ENCODE measurements at regions not wholly inside any gene's neighbourhood (a gene's known extent, or its start where the extent isn't known, plus 50 kb on each side); places are given as distances from the start of the nearest gene placed in this dataset.

DNA sequence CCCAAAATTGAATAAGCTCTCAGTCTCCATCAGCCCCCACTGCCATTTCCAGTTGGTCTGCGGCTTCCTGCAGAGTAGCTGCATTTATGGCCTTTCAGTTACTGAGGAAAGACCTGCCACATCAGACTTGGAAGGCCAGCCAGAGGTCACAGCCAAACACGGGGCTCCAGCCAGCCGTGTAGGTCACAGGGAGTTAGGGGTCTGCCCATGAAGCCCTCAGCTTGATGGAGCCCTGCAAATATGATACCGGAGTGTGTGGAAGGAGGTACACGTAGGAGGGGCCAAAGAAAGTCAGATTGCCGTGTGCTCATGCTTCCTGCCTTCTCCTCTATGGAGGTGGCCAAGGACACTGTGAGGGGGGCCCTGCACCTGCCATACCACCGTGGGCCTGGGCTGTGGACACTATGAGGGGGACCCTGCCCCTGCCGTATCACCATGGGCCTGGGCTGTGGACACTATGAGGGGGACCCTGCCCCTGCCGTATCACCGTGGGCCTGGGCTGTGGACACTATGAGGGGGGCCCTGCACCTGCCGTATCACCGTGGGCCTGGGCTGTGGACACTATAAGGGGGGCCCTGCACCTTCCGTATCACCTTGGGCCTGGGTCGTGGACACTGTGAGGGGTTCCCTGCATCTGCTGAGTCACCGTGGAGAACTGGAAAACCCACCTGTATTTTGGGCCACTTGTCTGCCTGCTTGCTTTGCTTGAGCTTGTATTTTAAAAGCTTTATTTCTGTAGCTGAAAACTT, 335.7 kb upstream of the SHH start:
- no peak for FAIRE-seq

DNA sequence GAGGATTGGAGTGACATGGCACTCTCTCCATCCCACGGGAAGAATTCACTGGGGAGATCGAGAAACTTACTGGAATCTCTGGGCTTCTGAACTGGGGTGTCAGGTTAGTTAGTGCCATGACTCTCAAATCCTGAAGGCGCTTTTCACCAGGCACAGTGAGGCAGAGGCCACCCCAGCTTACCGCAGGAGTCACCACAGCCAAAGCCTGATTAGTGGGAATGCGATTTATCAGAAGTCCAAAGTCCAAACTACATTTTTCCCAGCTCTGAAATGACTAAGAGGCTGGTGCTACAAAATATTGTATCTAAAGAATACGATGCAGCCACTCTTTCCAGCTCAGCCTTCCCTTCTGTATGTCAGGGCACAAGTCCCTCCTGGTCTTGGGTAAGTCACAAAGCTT, 334.8 kb upstream of the SHH start:
- no peak for DNase-seq (ENCODE audit: extremely low spot score, insufficient read length, low read depth)
- FAIRE-seq: no peak

More for the DNA sequence above, 335.7 kb upstream of the SHH start:
- DNase-seq (ENCODE audit: extremely low spot score, insufficient read length, low read depth): no peak

DNA sequence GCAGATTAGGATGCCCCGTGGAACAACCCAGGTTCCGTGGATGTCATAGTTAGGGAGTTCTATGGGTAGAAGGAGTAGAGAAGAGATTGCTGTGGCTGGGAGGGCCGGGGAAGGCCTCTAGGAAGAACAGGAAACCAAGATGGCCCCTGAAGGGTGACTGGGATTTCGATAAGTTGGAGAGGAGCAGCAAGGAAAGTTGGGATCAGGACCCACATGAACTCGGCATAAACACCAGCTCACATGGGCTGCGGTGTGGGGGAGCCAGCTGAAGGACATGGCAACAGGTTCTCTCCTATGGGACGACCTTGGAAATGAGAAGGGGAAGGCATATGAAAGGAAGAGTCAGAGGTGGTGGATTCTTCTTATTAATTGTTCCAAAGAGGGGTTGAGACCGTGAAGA, 333.7 kb upstream of the SHH start:
- FAIRE-seq (no peak), DNase-seq (ENCODE audit: extremely low spot score, insufficient read length, low read depth) (no peak)

DNA sequence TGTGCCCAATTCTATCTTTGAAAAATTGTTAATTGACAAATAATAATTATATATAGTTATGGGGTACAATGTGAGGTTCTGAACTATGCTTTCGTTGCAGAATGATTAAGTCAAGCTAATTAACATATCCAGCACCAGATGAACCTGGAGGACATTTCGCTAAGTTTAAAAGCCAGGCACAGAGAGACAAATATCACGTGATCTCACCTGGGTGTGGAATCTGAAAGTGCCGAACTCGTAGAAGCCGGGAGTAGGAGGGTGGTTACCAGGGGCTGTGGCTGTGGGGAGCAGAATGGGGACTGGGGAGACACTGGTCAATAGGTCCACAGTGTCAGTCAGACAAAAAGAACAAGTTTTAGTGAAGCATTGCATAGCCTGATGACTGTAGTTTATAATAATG, 332.9 kb upstream of the SHH start:
- FAIRE-seq (no peak), DNase-seq (ENCODE audit: extremely low spot score, insufficient read length, low read depth) (no peak)

DNA sequence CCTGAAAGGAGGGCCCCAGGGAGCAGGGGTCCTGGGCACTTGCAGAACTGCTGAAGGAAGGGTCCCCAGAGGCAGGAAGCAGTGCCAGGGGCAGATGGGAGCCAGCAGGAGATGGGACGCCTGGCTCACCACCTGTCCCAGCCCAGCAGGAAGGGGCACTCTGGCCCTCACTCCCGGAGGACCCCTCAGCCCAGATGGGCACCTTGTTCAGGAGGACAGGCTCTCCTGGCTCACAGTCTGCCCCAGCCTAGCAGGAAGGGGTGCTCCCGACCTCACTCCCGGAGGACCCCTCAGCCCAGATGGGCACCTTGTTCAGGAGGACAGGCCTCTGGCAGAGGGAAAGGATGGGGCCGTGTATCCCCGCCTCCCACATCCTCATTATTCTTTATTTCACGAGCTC, 331.4 kb upstream of the SHH start:
- FAIRE-seq (no peak), DNase-seq (ENCODE audit: extremely low spot score, insufficient read length, low read depth) (no peak)

DNA sequence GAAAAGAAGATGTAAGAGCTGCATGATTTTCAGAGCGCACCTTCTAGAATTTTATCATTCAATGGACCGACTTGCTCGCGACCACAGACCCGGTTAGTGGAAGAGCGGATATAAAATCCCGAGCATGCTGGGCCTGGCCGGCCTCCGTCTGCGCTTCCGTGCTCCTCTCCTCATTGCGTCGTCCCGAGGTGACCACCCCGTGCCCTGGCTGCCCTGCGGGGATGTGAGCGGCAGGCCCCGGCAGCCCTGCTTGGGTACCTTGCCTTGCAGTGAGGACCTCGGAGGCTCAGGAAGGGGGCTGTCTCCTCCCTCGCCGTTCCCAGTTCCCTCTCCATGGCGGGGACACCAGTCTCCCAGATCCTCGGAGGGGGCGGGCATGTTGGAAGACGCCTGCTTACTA, 330.9 kb upstream of the SHH start:
- DNase-seq (ENCODE audit: extremely low spot score, insufficient read length, low read depth) (no peak), FAIRE-seq (no peak)

DNA sequence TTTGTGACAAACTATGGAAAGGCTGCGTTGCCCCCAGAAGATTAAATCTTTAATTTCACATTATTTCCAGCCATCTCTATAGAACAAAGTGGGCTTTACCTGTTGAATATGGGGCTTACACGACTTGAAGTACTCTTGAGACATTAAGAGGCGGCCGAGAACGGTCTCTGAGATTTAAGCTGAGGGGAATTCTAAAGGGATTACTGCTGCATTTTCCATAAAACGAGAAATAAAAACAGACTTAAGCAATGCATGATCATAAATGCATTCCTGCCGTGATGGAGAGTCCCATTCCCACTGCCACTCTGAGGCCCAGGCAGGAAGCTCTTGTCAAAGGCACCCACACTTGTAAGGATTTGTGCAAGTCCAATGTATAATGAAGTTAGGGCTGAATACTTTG, 329.7 kb upstream of the SHH start:
- DNase-seq (ENCODE audit: extremely low spot score, insufficient read length, low read depth) (no peak), FAIRE-seq (no peak)

DNA sequence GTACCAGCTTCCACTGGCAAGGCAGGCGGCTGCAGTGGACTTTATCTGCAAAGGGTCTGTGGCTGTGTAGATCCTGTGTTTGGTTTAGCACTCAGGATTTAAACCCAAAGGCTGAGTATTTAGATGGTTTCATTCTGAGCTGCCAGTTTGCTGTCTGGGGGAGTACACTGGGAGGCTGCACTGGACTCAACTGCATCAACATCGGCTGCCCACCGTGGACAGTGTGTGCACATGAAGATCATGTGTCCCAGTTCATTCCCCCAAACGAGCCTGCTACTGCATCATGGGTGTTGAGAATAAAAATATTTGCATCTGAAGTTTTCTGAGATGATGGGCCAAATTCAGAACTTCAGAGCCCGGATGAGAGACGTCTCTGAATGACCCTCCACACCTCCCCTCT, 328.6 kb upstream of the SHH start:
- DNase-seq (ENCODE audit: extremely low spot score, insufficient read length, low read depth): no peak
- FAIRE-seq: no peak

DNA sequence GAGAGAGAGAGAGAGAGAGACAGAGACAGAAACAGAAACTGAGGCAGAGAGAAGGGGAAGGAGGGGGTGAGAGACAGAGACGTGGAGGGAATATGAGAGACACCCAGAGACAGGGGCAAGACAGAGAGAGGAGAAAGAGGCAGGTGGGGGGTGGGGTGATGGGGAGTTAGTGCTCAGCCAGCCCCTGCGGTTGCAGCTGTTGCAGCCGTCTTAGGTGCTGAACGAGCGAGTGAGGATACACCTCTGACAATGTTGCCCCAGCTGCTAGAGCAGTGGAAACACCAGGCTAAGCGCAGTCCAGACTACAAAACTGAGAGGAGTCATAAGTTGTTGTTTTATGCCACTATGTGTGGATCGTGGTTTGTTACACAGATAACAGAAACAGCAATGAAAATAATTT, 328.2 kb upstream of the SHH start:
- DNase-seq (ENCODE audit: extremely low spot score, insufficient read length, low read depth) (no peak), FAIRE-seq (no peak)

DNA sequence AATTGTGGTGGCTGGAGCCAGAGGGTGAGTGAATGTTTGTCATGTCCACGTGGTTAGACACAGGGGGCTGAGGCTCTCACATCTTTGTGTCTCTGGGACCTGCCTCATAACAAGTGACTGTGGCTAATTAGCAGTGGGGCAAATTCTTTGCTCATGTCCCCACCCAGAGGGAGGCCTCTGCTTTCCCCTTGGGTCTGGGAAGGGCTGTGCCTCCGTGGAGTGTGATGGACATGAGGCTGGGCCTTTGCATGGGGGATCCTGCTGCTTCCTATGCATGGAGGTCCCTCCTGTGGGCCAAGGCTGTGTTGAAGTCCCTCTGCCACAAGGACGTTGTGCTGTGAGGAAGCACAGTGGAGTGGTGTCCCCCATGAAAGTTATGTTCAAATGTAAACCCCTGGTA, 327.4 kb upstream of the SHH start:
- DNase-seq (ENCODE audit: extremely low spot score, insufficient read length, low read depth): no peak
- no peak for FAIRE-seq

DNA sequence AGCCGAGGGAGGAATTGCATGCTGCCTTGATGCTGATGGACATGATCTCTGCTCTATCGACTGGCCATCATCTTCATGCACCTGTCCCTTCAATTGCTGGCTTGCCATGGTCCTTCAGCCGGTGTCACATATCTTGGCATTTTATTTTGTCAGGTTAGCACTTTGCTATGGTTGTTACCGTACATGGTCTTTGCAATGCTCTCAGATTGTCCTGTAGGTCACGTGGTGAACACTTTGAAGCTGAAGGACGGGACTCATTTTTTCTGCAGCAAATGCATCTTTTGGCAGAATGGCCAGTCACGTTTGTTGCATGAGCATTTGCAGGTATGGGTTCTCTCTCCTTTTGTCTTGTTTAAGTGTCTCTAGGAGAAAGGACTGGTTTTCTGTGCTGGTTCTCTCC, 326.8 kb upstream of the SHH start:
- no peak for DNase-seq (ENCODE audit: extremely low spot score, insufficient read length, low read depth)

DNA sequence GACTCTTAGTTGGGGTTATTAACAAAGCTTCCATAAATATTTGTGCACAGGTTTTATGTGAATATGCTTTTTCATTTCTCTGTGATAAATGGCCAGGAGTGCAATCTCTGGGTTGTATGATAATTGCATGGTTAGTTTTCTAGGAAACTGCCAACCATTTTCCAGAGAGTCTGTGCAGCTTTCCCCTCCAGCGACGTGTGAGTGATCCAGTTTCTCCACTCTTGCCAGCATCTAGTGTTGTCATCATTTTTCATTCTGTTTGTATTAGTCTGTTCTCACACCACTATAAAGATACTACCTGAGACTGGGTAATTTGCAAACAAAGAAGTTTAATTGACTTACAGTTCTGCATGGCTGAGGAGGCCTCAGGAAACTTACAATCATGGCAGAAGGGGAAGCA, 319.6 kb upstream of the SHH start:
- FAIRE-seq (no peak), DNase-seq (ENCODE audit: extremely low spot score, insufficient read length, low read depth) (no peak)

More for the DNA sequence above, 326.8 kb upstream of the SHH start:
- FAIRE-seq: no peak

DNA sequence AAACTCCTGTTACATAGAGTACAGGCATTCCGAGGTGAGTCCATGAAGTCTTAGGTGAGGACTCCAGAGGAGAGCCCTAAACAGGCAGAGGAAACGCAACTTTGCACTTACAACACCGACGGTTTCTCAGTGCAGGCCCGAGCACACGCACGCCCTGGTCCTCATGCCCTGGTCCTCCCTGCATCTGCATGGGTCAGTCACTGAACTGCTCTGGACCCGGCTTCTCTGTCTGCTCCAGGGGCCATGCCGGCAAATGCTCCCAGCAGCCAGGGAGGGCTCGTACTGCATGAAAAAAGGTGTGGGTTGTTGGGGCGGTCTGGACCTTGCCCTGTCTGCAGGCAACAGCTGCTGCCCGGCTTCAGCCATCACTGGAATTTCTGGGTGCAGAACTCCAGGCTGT, 317.3 kb upstream of the SHH start:
- FAIRE-seq: no peak

DNA sequence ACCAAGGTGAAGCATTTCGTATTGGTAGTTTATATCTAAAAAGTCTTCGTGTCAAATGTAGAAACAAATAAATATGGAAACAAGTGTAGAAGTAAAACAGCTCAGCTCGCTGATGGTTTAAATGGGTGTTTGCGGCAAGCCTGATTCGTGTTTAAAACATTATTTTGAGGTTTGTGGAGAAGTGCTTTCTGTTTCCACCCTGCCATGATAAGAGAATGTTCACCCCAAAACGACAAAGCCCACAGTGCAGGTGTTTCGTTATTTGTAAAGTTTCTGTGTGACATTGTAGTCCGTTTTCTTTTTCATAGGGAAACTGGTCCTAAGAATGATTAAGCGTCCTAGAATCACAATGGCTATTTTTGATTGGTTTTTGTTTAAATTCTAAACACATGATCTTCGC, 316.2 kb upstream of the SHH start:
- FAIRE-seq (no peak), DNase-seq (ENCODE audit: extremely low spot score, insufficient read length, low read depth) (no peak)

More for the DNA sequence above, 317.3 kb upstream of the SHH start:
- DNase-seq (ENCODE audit: extremely low spot score, insufficient read length, low read depth): no peak

DNA sequence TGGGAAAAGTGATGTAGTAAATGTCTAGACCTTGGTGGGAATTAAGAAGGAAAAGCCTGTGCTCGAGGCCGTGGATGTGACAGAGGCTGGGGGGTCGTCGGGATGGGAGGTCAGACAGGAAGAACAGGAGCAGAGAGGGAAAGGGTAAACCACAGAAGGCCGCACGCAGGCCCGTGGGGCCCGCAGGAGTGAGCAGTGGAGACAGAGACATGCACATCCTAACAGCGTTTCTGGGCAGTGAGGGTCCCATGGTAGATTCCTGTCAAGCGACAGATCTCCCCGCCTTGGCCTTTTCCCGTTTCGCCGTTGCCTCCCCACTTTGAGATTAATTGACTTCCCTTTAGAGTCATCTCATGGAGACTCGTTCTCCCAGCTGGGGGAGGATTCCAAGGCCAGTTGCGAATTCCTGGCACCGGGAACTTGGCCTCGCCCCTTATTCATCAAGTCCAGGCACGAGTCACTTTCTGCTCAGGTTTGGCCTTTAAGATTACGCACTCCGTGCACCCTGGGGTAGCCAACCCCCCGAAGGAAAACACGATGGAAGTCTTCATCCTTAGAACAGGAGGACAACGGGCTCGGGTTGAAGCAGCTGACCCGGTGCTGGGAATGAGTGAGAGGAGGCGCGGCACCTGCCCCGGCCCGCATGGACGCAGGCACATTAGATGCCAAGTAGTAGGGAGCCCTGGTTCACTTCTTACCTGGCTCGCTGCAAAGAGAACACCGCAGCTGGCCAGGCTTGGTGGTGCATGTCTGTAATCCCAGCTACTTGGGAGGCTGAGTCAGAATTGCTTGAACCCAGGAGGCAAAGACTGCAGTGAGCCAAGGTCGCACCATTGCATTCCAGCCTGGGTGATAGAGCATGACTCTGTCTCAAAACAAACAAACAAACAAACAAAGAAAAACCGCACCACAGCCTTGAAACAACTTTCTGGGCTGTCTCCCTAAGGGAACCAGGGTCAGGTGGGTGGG, 315.2 kb upstream of the SHH start:
- DNase-seq (ENCODE audit: extremely low spot score, insufficient read length, low read depth) (no peak), FAIRE-seq (no peak)

DNA sequence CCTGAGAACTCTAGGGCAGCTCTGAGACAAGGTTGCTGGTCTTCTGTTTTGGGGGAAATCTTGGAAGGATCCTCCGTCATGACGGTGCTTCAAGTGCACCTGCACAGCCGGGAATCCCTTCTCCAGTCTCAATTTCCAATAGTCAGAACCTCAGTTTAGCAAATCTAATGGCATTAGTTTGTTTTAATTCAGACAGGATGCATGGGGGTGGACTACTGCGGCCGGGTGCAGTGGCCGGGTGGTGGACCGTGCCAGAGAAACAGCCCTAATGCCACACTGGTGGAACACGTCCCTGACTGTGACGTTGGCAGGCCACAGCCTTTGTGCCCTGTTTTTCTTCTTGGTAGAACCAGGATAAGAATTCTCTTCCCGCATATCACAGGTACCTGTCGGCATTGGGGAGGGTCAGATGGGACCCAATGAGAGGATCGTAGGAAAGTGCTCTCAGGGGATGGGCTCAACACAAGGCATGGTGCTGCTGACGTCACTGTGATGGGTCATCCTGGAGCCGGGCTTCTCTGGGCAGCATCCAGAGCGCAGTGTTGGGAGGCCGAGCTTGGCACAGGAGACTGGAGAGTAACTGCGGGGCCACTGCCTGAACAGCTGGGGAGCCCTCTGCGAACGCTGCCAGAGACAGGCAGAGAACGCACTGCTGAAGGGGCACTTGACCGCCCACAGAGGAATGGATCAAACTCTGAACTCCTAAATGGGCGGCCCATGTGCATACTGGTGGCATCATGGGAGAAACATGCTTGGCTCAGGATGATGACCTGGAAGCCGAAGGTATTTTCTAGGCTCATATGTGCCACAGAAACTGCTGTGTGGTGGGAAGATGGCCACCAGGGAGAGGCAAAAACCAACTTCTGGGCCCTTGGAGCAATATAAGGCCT, 313.8 kb upstream of the SHH start:
- DNase-seq (ENCODE audit: extremely low spot score, insufficient read length, low read depth) (no peak), FAIRE-seq (no peak)

DNA sequence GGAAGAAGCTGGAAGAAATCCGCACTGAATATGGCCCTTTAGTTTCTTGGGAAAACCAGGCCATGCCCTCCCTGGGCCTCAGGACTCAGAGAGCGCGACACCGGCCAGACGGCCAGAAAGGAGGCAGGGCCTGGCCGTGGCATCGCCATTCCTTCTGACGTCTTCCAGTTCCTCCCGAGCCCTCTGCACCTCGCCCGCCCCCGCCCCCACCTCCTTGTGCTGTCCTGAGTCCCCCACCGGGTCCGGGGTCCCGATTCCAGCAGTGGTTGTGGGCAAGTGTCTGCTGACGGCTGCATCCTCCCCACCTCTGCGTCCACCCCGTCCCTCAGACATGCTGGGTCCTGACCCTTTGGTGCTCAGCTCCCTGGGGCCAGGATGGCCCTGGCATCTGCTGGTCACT, 312.1 kb upstream of the SHH start:
- no peak for FAIRE-seq

DNA sequence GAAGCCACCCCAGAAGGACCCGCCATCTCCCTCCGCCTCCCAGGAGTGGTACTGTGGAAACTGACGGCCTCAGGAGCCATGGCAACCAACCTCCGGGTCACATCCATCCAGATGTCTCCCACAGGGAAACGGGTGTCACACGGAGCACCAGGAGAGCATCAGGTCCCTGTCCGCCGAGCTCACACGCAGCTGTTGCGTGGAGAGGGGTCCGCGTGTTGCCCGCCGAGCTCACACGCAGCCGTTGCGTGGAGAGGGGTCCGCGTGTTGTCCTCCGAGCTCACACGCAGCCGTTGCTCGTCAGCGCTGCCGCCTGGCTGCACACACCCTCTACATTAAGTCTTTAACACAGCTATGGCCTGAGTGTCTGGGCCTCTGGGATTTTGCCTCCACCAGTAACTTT, 311.1 kb upstream of the SHH start:
- DNase-seq (ENCODE audit: extremely low spot score, insufficient read length, low read depth) (no peak), FAIRE-seq (no peak)

More for the DNA sequence above, 312.1 kb upstream of the SHH start:
- DNase-seq (ENCODE audit: extremely low spot score, insufficient read length, low read depth): no peak

DNA sequence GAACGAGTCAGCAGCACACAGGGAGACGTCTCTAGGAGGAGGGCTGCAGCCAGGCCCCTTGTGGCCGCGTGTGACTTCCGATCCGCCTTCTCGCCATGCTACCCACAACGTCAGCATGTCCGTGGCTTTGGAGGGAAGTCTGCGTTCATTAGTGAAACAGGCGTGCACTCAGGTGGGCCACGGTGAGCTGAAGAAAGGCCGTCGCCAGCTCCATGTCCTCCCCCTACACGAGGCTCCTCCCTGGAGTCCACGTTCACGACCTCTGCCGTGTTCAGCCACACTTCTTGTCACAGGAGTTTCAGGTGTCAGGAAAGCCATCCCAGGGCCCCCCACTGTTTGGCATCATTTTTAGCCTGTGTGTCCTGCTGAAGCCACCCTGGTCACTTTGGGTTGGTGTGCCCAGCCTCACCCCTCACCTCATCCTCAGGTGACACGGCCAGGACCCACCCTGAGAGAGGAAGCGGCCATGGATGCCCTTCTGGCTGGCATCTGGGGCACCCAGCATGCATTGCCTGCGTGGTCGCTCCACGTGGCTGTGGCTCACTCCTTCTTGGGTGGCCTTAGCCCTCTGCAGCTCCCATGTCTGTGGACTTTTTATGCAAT, 310.6 kb upstream of the SHH start:
- DNase-seq (ENCODE audit: extremely low spot score, insufficient read length, low read depth) (no peak), FAIRE-seq (no peak)

DNA sequence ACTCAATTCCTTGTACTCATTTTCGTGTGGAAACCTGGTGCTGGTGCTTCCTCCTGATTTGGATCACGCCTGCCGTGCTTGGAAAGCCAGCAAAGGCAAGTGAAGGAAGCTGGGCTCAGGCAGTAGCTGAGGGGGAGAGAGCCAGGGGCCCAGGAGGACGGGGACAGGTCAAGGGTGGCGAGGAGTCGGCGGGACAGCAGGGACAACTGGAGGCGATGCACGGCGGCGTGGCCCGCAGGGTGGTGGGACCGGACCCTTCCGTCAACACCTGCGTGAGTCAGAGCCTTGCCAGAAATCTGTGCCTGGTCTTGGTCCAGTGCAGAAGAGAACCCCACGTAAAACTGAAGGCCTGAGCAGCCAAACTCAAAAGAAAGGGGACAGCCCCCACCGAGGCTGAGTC, 309.7 kb upstream of the SHH start:
- FAIRE-seq (no peak), DNase-seq (ENCODE audit: extremely low spot score, insufficient read length, low read depth) (no peak)

Data from GM18507 (cell line).